Heart left ventricle (tissue), 13 donors: ENCODE measurements at regions not wholly inside any gene's neighbourhood (a gene's known extent, or its start where the extent isn't known, plus 50 kb on each side); places are given as distances from the start of the nearest gene placed in this dataset.

ENCODE experiments used
- POLR2A ChIP-seq, 2 donors: fragments of 450-650 bp; IDR thresholded peaks; one replicate each; pipeline ENCODE4 v1.6.1; 2017; ENCODE audit warnings: antibody characterized with exemption in 2 of 2, mild to moderate bottlenecking in 2 of 2, moderate library complexity in 2 of 2
- TF ChIP-seq, protein P1 (sequence below), 12 donors: fragments of 200-600 bp; sonication (generic) in 4 of 12; IDR thresholded peaks; one replicate each; pipeline versions ENCODE4 v1.5.0 to v1.8.0; 2018 to 2022; ENCODE audit warnings: antibody characterized with exemption in 12 of 12, mild to moderate bottlenecking in 5 of 12
- donor health status: ischemic (EF 13 %, LVEDD 7.1; RV severe dilation, severe dysfunction).
- donor health status: DM: no; HTN: yes; CAD: no.
- donor health status: DM: no; HTN: no; CAD: no.
- donor health status: ischemic (EF 25% LVEDD 6.9; RV normal size, moderate dysfunction).
- donor health status: ischemic (EF 25% LVEDD 5.7; RV mildly dilated, moderate dysfunction).
- donor health status: ischemic (EF 35%, LVEDD 5.7; RV mildly dilated, moderate dysfunction).
- donor health status: nonischemic (EF 11% LVEDD 7.7; RV severe dilation, severe dysfunction).
- donor health status: DM: yes; HTN: yes; CAD: no.
- donor health status: PGD.
- donor health status: ischemic (EF 29% LVEDD 5.4; RV normal size, mild dysfunction).
- donor health status: nonischemic (EF 23%, LVEDD 6.1; RV moderate dilation, normal function).

DNA sequence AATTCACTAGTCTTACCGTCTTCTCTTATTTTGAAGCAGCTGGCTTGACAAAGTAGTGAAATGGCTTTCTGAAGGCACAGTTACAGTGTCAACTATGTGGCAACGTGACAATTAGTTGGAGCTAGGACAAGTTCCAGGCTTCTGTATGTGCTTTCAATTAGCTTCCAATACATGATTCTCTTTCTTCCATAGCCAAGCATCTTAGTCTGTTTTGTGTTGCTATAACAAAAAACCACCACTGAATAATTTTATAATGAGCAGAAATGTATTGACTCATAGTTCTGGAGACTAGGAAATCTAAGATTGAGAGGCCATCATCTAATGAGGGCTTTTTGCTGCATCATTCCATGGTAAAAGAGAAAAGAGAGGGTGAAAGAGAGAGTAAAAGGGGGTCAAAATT, 365.1 kb upstream of the PLSCR5 start:
- TF ChIP-seq, protein P1, sequence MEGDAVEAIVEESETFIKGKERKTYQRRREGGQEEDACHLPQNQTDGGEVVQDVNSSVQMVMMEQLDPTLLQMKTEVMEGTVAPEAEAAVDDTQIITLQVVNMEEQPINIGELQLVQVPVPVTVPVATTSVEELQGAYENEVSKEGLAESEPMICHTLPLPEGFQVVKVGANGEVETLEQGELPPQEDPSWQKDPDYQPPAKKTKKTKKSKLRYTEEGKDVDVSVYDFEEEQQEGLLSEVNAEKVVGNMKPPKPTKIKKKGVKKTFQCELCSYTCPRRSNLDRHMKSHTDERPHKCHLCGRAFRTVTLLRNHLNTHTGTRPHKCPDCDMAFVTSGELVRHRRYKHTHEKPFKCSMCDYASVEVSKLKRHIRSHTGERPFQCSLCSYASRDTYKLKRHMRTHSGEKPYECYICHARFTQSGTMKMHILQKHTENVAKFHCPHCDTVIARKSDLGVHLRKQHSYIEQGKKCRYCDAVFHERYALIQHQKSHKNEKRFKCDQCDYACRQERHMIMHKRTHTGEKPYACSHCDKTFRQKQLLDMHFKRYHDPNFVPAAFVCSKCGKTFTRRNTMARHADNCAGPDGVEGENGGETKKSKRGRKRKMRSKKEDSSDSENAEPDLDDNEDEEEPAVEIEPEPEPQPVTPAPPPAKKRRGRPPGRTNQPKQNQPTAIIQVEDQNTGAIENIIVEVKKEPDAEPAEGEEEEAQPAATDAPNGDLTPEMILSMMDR (IDR thresholded peaks at IDR 0.05), result no peak
- no peak for TF ChIP-seq POLR2A (IDR thresholded peaks at IDR 0.05)
